SW480 (cell line): ENCODE measurements at regions not wholly inside any gene's neighbourhood (a gene's known extent, or its start where the extent isn't known, plus 50 kb on each side); places are given as distances from the start of the nearest gene placed in this dataset.

Source experiments
- DNase-seq: peaks from one replicate; pipeline ENCODE4 v3.0.0-alpha.2; 2016; ENCODE audit warnings: low spot score

GRCh38 chr9:129471201-129472019, 149.5 kb downstream of the C9orf50 start:
- no peak for DNase-seq

GRCh38 chr9:129469988-129470316, 150.9 kb downstream of the C9orf50 start:
- no peak for DNase-seq

GRCh38 chr9:129469188-129469987, 151.5 kb downstream of the C9orf50 start:
- no peak for DNase-seq

GRCh38 chr9:129467739-129468666, 152.9 kb downstream of the C9orf50 start:
- DNase-seq, result no peak

GRCh38 chr9:129467004-129467588, 153.8 kb downstream of the C9orf50 start:
- no peak for DNase-seq

GRCh38 chr9:129465834-129466535, 154.9 kb downstream of the C9orf50 start:
- DNase-seq, result no peak

- no peak for DNase-seq
Measured at GRCh38 chr9:129464972-129465833, 155.7 kb downstream of the C9orf50 start.

GRCh38 chr9:129463994-129464393, 156.9 kb downstream of the C9orf50 start:
- DNase-seq, result no peak

- DNase-seq, result no peak
Measured at GRCh38 chr9:129463477-129463876, 157.4 kb downstream of the C9orf50 start.

- no peak for DNase-seq
Measured at GRCh38 chr9:129462360-129462759, 158.5 kb downstream of the C9orf50 start.

GRCh38 chr9:129460323-129461261, 160.3 kb downstream of the C9orf50 start:
- DNase-seq, result peak; percentile 96

- no peak for DNase-seq
Measured at GRCh38 chr9:129459547-129460322, 161.2 kb downstream of the C9orf50 start.

- DNase-seq, result no peak
Measured at GRCh38 chr9:129458663-129459546, 162.0 kb downstream of the C9orf50 start.

- peak; percentile 97 for DNase-seq
Measured at GRCh38 chr9:129458155-129458661, 162.7 kb downstream of the C9orf50 start.

GRCh38 chr9:129457325-129457779, 163.5 kb downstream of the C9orf50 start:
- DNase-seq, result no peak

GRCh38 chr9:129456549-129457324, 164.2 kb downstream of the C9orf50 start:
- DNase-seq, result no peak
